Upper lobe of left lung (tissue), 6 donors: ENCODE measurements at regions not wholly inside any gene's neighbourhood (a gene's known extent, or its start where the extent isn't known, plus 50 kb on each side); places are given as distances from the start of the nearest gene placed in this dataset.

ENCODE experiments used
- ATAC-seq, 2 donors: fragments of 200-7000 bp; cut with Tn5 transposase; one replicate each; pipeline ENCODE4 v1.9.1; 2022; ENCODE audit warnings: mild to moderate bottlenecking in 2 of 2, moderate library complexity in 2 of 2; ENCODE audit not compliant: low FRiP score in 2 of 2
- DNase-seq, 2 donors: peaks; one replicate each; pipeline ENCODE4 v3.0.0-alpha.2; 2019 to 2020
- H3K27ac ChIP-seq, 4 donors: fragments of 200-600 bp; sonication (generic); one replicate each; pipeline ENCODE4 v1.5.1; 2016 to 2019
- H3K27me3 ChIP-seq, 4 donors: fragments of 200-600 bp; sonication (generic); one replicate each; pipeline ENCODE4 v1.5.1; 2017 to 2019
- H3K36me3 ChIP-seq, 4 donors: fragments of 200-600 bp; sonication (generic); one replicate each; pipeline ENCODE4 v1.5.1; 2016 to 2019
- H3K4me1 ChIP-seq, 4 donors: fragments of 200-600 bp; sonication (generic); one replicate each; pipeline ENCODE4 v1.5.1; 2018 to 2019
- H3K4me3 ChIP-seq, 4 donors: fragments of 200-600 bp; sonication (generic); one replicate each; pipeline ENCODE4 v1.5.1; 2017 to 2019; ENCODE audit warnings: mild to moderate bottlenecking in 2 of 4, moderate library complexity in 1 of 4
- H3K9me3 ChIP-seq, 4 donors: fragments of 200-600 bp; sonication (generic); one replicate each; pipeline ENCODE4 v1.5.1; 2018 to 2019
- EP300 ChIP-seq, 4 donors: sonication (generic); formaldehyde crosslinking; IDR thresholded peaks; one replicate each; pipeline ENCODE4 v1.5.1; 2017; ENCODE audit warnings: antibody characterized with exemption in 4 of 4, control low read depth in 2 of 4
- POLR2A ChIP-seq, 4 donors: fragments of 450-650 bp; IDR thresholded peaks; one replicate each; pipeline ENCODE4 v1.5.1; 2016 to 2017; ENCODE audit warnings: antibody characterized with exemption in 4 of 4, mild to moderate bottlenecking in 2 of 4
- POLR2AphosphoS5 ChIP-seq, 2 donors: sonication (generic); formaldehyde crosslinking; IDR thresholded peaks; one replicate each; pipeline ENCODE4 v1.5.1; 2017; ENCODE audit warnings: antibody characterized with exemption in 2 of 2
- WGBS, 2 donors: methylation state at CpG; one replicate each; pipeline ENCODE4 v1.1.5; 2017 to 2018; 5-methylcytosine and 5-hydroxymethylcytosine counted together
- TF ChIP-seq, protein P1 (sequence below), 6 experiments: fragments of 450-650 bp in 4 of 6; fragments of 200-600 bp in 2 of 6; sonication (generic) in 2 of 6; IDR thresholded peaks; one replicate each; pipeline ENCODE4 v1.5.1; 2016 to 2019; ENCODE audit warnings: antibody characterized with exemption in 6 of 6
- donor health status: DM: no; HTN: no; CAD: no; lungs with moderate emphysema.
- donor health status: DM: no; HTN: yes; CAD: no; lungs with severe emphysema.

DNA sequence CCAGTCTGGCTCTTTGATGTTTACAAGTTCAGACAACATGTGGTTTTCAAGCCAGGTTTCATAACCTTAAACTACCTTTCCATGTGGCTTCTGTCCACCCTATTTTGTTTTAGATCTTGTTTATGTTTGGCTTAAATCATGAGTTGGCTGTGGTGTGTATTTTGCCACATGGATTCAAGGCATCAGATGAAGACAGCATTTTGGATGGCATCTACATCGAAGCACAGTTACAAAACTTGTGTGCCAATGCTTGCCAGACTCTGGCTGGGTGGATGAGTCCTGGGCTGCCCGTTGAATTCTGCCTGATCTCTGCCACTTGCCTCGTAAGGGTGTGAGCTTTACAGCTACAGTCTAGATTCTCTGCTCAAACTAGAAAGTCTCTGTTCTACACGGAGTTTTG, 335.3 kb downstream of the MYCN start:
- Histone ChIP-seq H3K27me3 (no peaks in the 10 kb centered on the region), H3K4me1 (no peaks in the 10 kb centered on the region), H3K4me3 (no peak overlapping the region), H3K27ac (no peak overlapping the region), H3K9me3 (no peaks in the 10 kb centered on the region), H3K36me3 (no peaks in the 10 kb centered on the region)
- DNase-seq (no peak), ATAC-seq (no peak)
- TF ChIP-seq EP300 (IDR thresholded peaks at IDR 0.05) (no peak), POLR2AphosphoS5 (IDR thresholded peaks at IDR 0.05) (no peak)
- 80 to 82% methylated on average over 4 of the region's 4 CpGs for WGBS, 2 donors

DNA sequence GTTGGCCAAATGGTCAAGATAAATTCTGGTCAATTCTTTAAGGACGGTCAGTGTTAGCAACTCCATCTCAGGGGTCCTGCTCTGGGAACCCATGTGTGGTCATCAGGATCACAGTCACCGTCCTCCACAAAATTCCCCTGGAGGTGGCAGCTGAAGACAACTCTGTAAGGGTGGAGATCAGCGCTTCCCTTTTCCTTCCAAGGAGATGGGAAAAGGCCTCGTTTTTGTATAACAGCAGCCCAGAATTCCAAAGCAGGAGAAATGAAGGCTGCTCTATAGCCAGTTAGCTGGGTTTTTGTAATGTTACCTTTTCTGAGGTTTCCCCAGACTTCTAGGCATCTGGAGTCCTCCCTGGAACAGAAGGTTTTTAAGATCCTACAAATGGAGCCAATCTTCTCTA, 334.8 kb downstream of the MYCN start:
- Histone ChIP-seq H3K27me3 (no peaks in the 10 kb centered on the region), H3K9me3 (no peaks in the 10 kb centered on the region), H3K4me1 (no peaks in the 10 kb centered on the region), H3K4me3 (no peak overlapping the region), H3K36me3 (no peaks in the 10 kb centered on the region), H3K27ac (no peak overlapping the region)
- TF ChIP-seq POLR2A (IDR thresholded peaks at IDR 0.05) (no peak), POLR2AphosphoS5 (IDR thresholded peaks at IDR 0.05) (no peak), EP300 (IDR thresholded peaks at IDR 0.05) (no peak)
- TF ChIP-seq, protein P1, sequence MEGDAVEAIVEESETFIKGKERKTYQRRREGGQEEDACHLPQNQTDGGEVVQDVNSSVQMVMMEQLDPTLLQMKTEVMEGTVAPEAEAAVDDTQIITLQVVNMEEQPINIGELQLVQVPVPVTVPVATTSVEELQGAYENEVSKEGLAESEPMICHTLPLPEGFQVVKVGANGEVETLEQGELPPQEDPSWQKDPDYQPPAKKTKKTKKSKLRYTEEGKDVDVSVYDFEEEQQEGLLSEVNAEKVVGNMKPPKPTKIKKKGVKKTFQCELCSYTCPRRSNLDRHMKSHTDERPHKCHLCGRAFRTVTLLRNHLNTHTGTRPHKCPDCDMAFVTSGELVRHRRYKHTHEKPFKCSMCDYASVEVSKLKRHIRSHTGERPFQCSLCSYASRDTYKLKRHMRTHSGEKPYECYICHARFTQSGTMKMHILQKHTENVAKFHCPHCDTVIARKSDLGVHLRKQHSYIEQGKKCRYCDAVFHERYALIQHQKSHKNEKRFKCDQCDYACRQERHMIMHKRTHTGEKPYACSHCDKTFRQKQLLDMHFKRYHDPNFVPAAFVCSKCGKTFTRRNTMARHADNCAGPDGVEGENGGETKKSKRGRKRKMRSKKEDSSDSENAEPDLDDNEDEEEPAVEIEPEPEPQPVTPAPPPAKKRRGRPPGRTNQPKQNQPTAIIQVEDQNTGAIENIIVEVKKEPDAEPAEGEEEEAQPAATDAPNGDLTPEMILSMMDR (IDR thresholded peaks at IDR 0.05), result no peak
- 90% methylated on average over 4 of the region's 4 CpGs for WGBS, 2 donors
- ATAC-seq (no peak), DNase-seq (no peak)

- DNase-seq, result no peak
- H3K4me3 ChIP-seq, result no peak overlapping the region
- no peaks in the 10 kb centered on the region for H3K4me1 ChIP-seq
- no peaks in the 10 kb centered on the region for H3K36me3 ChIP-seq
- no peaks in the 10 kb centered on the region for H3K9me3 ChIP-seq
- no peak overlapping the region for H3K27ac ChIP-seq
- TF ChIP-seq, protein P1 (IDR thresholded peaks at IDR 0.05), result no peak
- TF ChIP-seq POLR2A (IDR thresholded peaks at IDR 0.05), result no peak
- no peak for TF ChIP-seq POLR2AphosphoS5 (IDR thresholded peaks at IDR 0.05)
- no peak for TF ChIP-seq EP300 (IDR thresholded peaks at IDR 0.05)
- H3K27me3 ChIP-seq, result no peaks in the 10 kb centered on the region
- no peak for ATAC-seq
Observed at GRCh38 chr2:16273111-16273510, 332.8 kb downstream of the MYCN start.

DNA sequence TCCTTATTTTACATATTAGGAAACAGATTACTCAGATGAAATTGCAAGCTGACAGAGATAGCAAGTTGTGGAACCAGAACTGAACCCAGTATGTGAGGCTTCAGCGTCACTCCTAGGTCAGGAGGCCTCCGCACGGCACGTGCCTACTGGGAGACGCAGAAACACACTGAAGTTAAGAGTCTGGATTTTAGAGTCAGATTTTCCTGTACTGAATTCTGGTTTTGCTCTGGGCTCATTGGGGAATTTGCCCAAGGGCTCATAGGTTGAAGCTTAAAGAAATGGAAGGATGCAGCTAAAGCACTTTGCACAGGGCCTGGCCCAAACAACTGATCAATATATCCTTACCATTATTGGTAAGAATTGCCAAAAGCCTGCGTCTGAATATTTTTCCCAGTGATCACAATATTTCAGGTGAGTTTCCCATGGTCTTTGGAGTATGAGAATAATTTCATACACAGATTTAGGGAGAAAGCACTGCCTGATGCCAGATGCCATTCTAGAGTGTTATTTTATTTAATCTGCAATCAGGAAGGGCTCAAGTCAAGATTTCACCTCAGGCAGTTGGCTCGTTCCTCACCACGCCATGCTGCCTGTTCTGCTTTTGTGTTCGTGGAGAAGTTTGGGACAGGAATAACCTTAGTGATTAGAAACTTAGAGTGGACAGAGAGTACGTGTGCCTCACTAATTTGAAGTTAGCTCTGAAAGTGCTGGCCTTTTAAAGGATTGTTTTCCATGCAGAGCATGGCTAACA, 331.9 kb downstream of the MYCN start:
- H3K27me3 ChIP-seq, result no peaks in the 10 kb centered on the region
- ATAC-seq (no peak), DNase-seq (no peak)
- 63 to 78% methylated on average over 8 to 10 of the region's 10 CpGs for WGBS, 2 donors
- H3K9me3 ChIP-seq, result no peaks in the 10 kb centered on the region
- no peak overlapping the region for H3K27ac ChIP-seq
- H3K36me3 ChIP-seq, result no peaks in the 10 kb centered on the region
- H3K4me3 ChIP-seq, result no peak overlapping the region
- TF ChIP-seq POLR2AphosphoS5 (IDR thresholded peaks at IDR 0.05), result no peak
- TF ChIP-seq POLR2A (IDR thresholded peaks at IDR 0.05), result no peak
- TF ChIP-seq, protein P1 (IDR thresholded peaks at IDR 0.05), result no peak
- no peak for TF ChIP-seq EP300 (IDR thresholded peaks at IDR 0.05)
- H3K4me1 ChIP-seq, result no peaks in the 10 kb centered on the region

DNA sequence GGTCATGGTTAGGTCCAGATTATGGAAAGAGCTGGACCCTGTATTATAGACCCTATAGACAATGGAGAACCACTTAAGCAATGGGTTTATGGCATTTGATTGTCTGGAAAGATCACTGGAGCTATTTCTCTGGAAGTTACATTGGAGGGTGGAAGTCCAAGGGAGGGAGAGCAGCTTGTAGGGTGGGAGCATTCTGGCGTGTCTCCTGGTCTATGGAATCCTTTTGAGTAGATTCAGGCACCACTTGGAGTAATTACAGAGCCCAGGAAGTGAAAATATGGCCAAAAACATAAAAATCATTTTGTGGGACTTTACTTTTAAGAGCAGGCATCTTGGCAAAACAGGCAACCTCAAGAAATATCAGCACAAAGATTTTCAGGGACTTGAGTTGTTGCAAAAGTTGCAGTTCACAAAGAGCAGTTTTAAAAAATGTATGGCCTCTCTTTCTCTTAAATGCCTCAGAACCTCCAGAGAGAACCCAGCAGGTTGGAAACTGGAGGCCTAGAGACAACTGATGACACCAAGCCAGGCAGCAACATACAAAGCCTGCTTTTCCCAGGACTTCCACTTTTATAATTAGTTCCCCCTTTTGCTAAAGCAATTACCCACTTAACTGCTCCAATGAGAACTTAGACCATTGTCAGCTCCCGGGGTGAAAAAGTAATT, 331.0 kb downstream of the MYCN start:
- no peaks in the 10 kb centered on the region for H3K36me3 ChIP-seq
- H3K9me3 ChIP-seq, result no peaks in the 10 kb centered on the region
- H3K4me3 ChIP-seq, result no peak overlapping the region
- no peak overlapping the region for H3K27ac ChIP-seq
- TF ChIP-seq POLR2AphosphoS5 (IDR thresholded peaks at IDR 0.05) (no peak), EP300 (IDR thresholded peaks at IDR 0.05) (no peak), POLR2A (IDR thresholded peaks at IDR 0.05) (no peak)
- TF ChIP-seq, protein P1 (IDR thresholded peaks at IDR 0.05), result no peak
- WGBS, 2 donors, result 53 to 65% methylated on average over 2 of the region's 2 CpGs
- no peaks in the 10 kb centered on the region for H3K27me3 ChIP-seq
- ATAC-seq, result no peak
- no peaks in the 10 kb centered on the region for H3K4me1 ChIP-seq
- no peak for DNase-seq
